H9 (cell line): ENCODE measurements at regions not wholly inside any gene's neighbourhood (a gene's known extent, or its start where the extent isn't known, plus 50 kb on each side); places are given as distances from the start of the nearest gene placed in this dataset.

ENCODE experiments used
- DNase-seq: peaks from one replicate; pipeline ENCODE4 v3.0.0-alpha.2; 2017
- H2AFZ ChIP-seq: one replicate; pipeline ENCODE4 v1.6.1; 2013; ENCODE audit warnings: mild to moderate bottlenecking, low read length, control low read depth, moderate library complexity
- H2AK5ac ChIP-seq: 2 replicates; pipeline ENCODE4 v1.6.1; 2013; ENCODE audit warnings: low read length, control low read depth, mixed read lengths; ENCODE audit not compliant: insufficient read length
- H2BK120ac ChIP-seq: one replicate; pipeline ENCODE4 v1.6.1; 2013; ENCODE audit warnings: low read depth, mild to moderate bottlenecking, low read length, control low read depth, inconsistent platforms; ENCODE audit not compliant: poor library complexity, severe bottlenecking
- H2BK12ac ChIP-seq: 2 replicates; pipeline ENCODE4 v1.6.1; 2013; ENCODE audit warnings: low read length, control low read depth, mixed read lengths, low read depth; ENCODE audit not compliant: insufficient read length
- H2BK15ac ChIP-seq: 2 replicates; pipeline ENCODE4 v1.6.1; 2013; ENCODE audit warnings: low read depth, low read length, control low read depth
- H2BK20ac ChIP-seq: one replicate; pipeline ENCODE4 v1.6.1; 2013; ENCODE audit warnings: low read depth, mild to moderate bottlenecking, low read length, control low read depth, inconsistent platforms; ENCODE audit not compliant: poor library complexity, severe bottlenecking
- H2BK5ac ChIP-seq: 2 replicates; pipeline ENCODE4 v1.6.1; 2013; ENCODE audit warnings: low read length, control low read depth, mixed read lengths; ENCODE audit not compliant: insufficient read length
- H3K14ac ChIP-seq: 2 replicates; pipeline ENCODE4 v1.6.1; 2013; ENCODE audit warnings: low read length, control low read depth; ENCODE audit not compliant: insufficient read depth
- H3K18ac ChIP-seq: 2 replicates; pipeline ENCODE4 v1.6.1; 2013; ENCODE audit warnings: low read depth, mild to moderate bottlenecking, mixed read lengths, low read length, control low read depth; ENCODE audit not compliant: insufficient read length
- H3K23ac ChIP-seq: 2 replicates; pipeline ENCODE4 v1.6.1; 2013; ENCODE audit warnings: low read length, control low read depth, mixed read lengths, low read depth; ENCODE audit not compliant: insufficient read length
- H3K23me2 ChIP-seq: 2 replicates; pipeline ENCODE4 v1.6.1; 2013; ENCODE audit warnings: low read depth, mild to moderate bottlenecking, mixed read lengths, low read length, control low read depth; ENCODE audit not compliant: insufficient read length, poor library complexity, severe bottlenecking
- H3K27ac ChIP-seq: 2 replicates; pipeline ENCODE4 v1.5.1; 2013; ENCODE audit warnings: low read length, control low read depth, mixed read lengths, low read depth; ENCODE audit not compliant: insufficient read length
- H3K27me3 ChIP-seq: 2 replicates; pipeline ENCODE4 v1.6.1; 2013; ENCODE audit warnings: low read length, control low read depth, inconsistent platforms; ENCODE audit not compliant: insufficient read depth
- H3K4ac ChIP-seq: 2 replicates; pipeline ENCODE4 v1.6.1; 2013; ENCODE audit warnings: low read depth, mild to moderate bottlenecking, control low read depth, inconsistent platforms, low read length, moderate library complexity
- H3K4me1 ChIP-seq: 2 replicates; pipeline ENCODE4 v1.6.1; 2013; ENCODE audit warnings: low read length, control low read depth, inconsistent platforms; ENCODE audit not compliant: insufficient read depth
- H3K4me2 ChIP-seq: 2 replicates; pipeline ENCODE4 v1.6.1; 2013; ENCODE audit warnings: low read length, control low read depth, mixed read lengths; ENCODE audit not compliant: insufficient read length, insufficient read depth
- H3K56ac ChIP-seq: 2 replicates; pipeline ENCODE4 v1.6.1; 2013; ENCODE audit warnings: low read depth, mild to moderate bottlenecking, mixed read lengths, low read length, control low read depth; ENCODE audit not compliant: insufficient read length
- H3K79me1 ChIP-seq: 2 replicates; pipeline ENCODE4 v1.6.1; 2013; ENCODE audit warnings: low read depth, mild to moderate bottlenecking, moderate library complexity, low read length, control low read depth, inconsistent platforms; ENCODE audit not compliant: insufficient read depth, poor library complexity, severe bottlenecking
- H3K79me2 ChIP-seq: 2 replicates; pipeline ENCODE4 v1.6.1; 2013; ENCODE audit warnings: low read length, control low read depth, inconsistent platforms; ENCODE audit not compliant: insufficient read depth
- H3K9ac ChIP-seq: 2 replicates; pipeline ENCODE4 v1.6.1; 2013; ENCODE audit warnings: low read length, control low read depth, mixed read lengths; ENCODE audit not compliant: insufficient read length; ENCODE audit errors: extremely low read depth
- H3K9me3 ChIP-seq: one replicate; pipeline ENCODE4 v1.6.1; 2013; ENCODE audit warnings: low read depth, low read length, inconsistent platforms; ENCODE audit not compliant: control insufficient read depth
- H3T11ph ChIP-seq: one replicate; pipeline ENCODE4 v1.6.1; 2013; ENCODE audit warnings: mild to moderate bottlenecking, low read length, control low read depth, inconsistent platforms
- H4K20me1 ChIP-seq: one replicate; pipeline ENCODE4 v1.6.1; 2013; ENCODE audit not compliant: control insufficient read depth, insufficient read length, insufficient read depth
- H4K5ac ChIP-seq: 2 replicates; pipeline ENCODE4 v1.6.1; 2013; ENCODE audit warnings: low read depth, mild to moderate bottlenecking, mixed read lengths, low read length, control low read depth; ENCODE audit not compliant: insufficient read length
- H4K8ac ChIP-seq: replicated peaks from 2 replicates; pipeline ENCODE4 v1.6.1; 2013; ENCODE audit warnings: low read length, control low read depth, mixed read lengths, low read depth; ENCODE audit not compliant: insufficient read length
- H4K91ac ChIP-seq: 2 replicates; pipeline ENCODE4 v1.6.1; 2013; ENCODE audit warnings: low read depth, mild to moderate bottlenecking, moderate library complexity, mixed read lengths, low read length, control low read depth; ENCODE audit not compliant: insufficient read length
- H3K27ac Mint-ChIP-seq, 3 experiments: 2 replicates in 2 of 3; 3 replicates in 1 of 3; pipeline ENCODE4 v1.8.0; 2020 to 2021; ENCODE audit warnings: mixed read lengths in 3 of 3, mild to moderate bottlenecking in 1 of 3, moderate library complexity in 1 of 3
- H3K27me3 Mint-ChIP-seq: 2 replicates; pipeline ENCODE4 v1.8.0; 2021; ENCODE audit warnings: low read depth, mild to moderate bottlenecking, moderate library complexity, mixed read lengths
- H3K36me3 Mint-ChIP-seq, 3 experiments: 2 replicates in 2 of 3; 3 replicates in 1 of 3; pipeline ENCODE4 v1.8.0; 2020 to 2021; ENCODE audit warnings: low read depth in 3 of 3, mixed read lengths in 3 of 3; ENCODE audit not compliant: insufficient read depth in 1 of 3
- H3K4me1 Mint-ChIP-seq, 2 experiments: 2 replicates each; pipeline ENCODE4 v1.8.0; 2020; ENCODE audit warnings: mixed read lengths in 2 of 2
- H3K4me3 Mint-ChIP-seq, 2 experiments: 2 replicates in 1 of 2; 3 replicates in 1 of 2; pipeline ENCODE4 v1.8.0; 2020 to 2021; ENCODE audit warnings: mild to moderate bottlenecking in 2 of 2, mixed read lengths in 2 of 2, moderate library complexity in 1 of 2
- H3K9me3 Mint-ChIP-seq, 2 experiments: 2 replicates in 1 of 2; 3 replicates in 1 of 2; pipeline ENCODE4 v1.8.0; 2020; ENCODE audit warnings: mild to moderate bottlenecking in 2 of 2, mixed read lengths in 2 of 2, moderate library complexity in 1 of 2
- CTCF ChIP-seq: fragments of 200-600 bp; sonication (generic); conservative IDR thresholded peaks from 3 replicates; pipeline ENCODE4 v1.8.0; 2021; ENCODE audit warnings: antibody characterized with exemption, mild to moderate bottlenecking
- WGBS: extraction: QIAGEN DNeasy Blood & Tissue Kit; methylation state at CpG from one replicate; pipeline ENCODE4 v1.1.7; 2013; ENCODE audit warnings: missing lambda C conversion rate, low lambda C conversion rate, mixed read lengths; ENCODE audit not compliant: insufficient read length; ENCODE audit errors: extremely low coverage; 5-methylcytosine and 5-hydroxymethylcytosine counted together

GRCh38 chr4:82267506-82267905 is 106.3 kb downstream of the HNRNPD start:
- H4K8ac ChIP-seq: no peak overlapping the region
- H3K4me1 ChIP-seq: no peaks in the 10 kb centered on the region; the same call in 1 of the 2 replicates
- Mint-ChIP-seq H3K9me3 (peaks cover 0 to 5% of the 10 kb centered on the region in 2 experiments; a peak in 3 of 5 replicates), H3K4me3 (no peak overlapping the region), H3K27ac (no peak overlapping the region; a peak in 1 of 7 replicates), H3K36me3 (no peaks in the 10 kb centered on the region), H3K27me3 (no peaks in the 10 kb centered on the region), H3K4me1 (peaks cover 8 to 9% of the 10 kb centered on the region in 2 experiments)
- no peak overlapping the region for H3K4me2 ChIP-seq
- no peak overlapping the region for H2AK5ac ChIP-seq
- WGBS: no CpG with 5 or more reads among the region's 4 CpGs
- no peak overlapping the region for H4K5ac ChIP-seq
- no peak overlapping the region for H2BK20ac ChIP-seq
- no peak overlapping the region for H2BK5ac ChIP-seq
- no peaks in the 10 kb centered on the region for H3K27me3 ChIP-seq
- no peaks in the 10 kb centered on the region for H4K20me1 ChIP-seq
- H3K14ac ChIP-seq: no peak overlapping the region
- no peak overlapping the region for H3K18ac ChIP-seq
- H3K27ac ChIP-seq: no peak overlapping the region
- H2BK15ac ChIP-seq: no peak overlapping the region
- H3K23me2 ChIP-seq: no peaks in the 10 kb centered on the region
- no peaks in the 10 kb centered on the region for H3K9me3 ChIP-seq
- no peak overlapping the region for H3K4ac ChIP-seq
- no peak overlapping the region for H3K56ac ChIP-seq
- no peak overlapping the region for H3T11ph ChIP-seq
- H3K79me1 ChIP-seq: no peaks in the 10 kb centered on the region
- H2BK120ac ChIP-seq: no peak overlapping the region
- no peak overlapping the region for H3K23ac ChIP-seq
- no peaks in the 10 kb centered on the region for H3K79me2 ChIP-seq
- TF ChIP-seq CTCF: no peak
- DNase-seq: no peak
- no peak overlapping the region for H4K91ac ChIP-seq
- H2BK12ac ChIP-seq: no peak overlapping the region
- no peak overlapping the region for H3K9ac ChIP-seq
- no peak overlapping the region for H2AFZ ChIP-seq
